Cardiac fibroblast (primary cell): ENCODE measurements at regions not wholly inside any gene's neighbourhood (a gene's known extent, or its start where the extent isn't known, plus 50 kb on each side); places are given as distances from the start of the nearest gene placed in this dataset.

Experiments used
- DNase-seq, 2 donors: peaks; one replicate each; pipeline versions ENCODE4 v3.0.0 to v3.0.0-alpha.2; 2010; ENCODE audit warnings: low read depth in 2 of 2
- H3K4me3 ChIP-seq, 2 donors: replicated peaks in 1 of 2; 1 replicate in 1 of 2; 2 replicates in 1 of 2; pipeline ENCODE4 v1.5.1; 2011; ENCODE audit warnings: low read depth in 2 of 2, low read length in 2 of 2, mild to moderate bottlenecking in 2 of 2, moderate library complexity in 1 of 2
- TF ChIP-seq, protein P1 (sequence below): IDR thresholded peaks from one replicate; pipeline ENCODE4 v1.5.1; 2011; ENCODE audit warnings: low read depth, mild to moderate bottlenecking, low read length, inconsistent platforms

- DNase-seq, result peak; percentile 18 to 83
- no peak overlapping the region for H3K4me3 ChIP-seq
- TF ChIP-seq, protein P1, sequence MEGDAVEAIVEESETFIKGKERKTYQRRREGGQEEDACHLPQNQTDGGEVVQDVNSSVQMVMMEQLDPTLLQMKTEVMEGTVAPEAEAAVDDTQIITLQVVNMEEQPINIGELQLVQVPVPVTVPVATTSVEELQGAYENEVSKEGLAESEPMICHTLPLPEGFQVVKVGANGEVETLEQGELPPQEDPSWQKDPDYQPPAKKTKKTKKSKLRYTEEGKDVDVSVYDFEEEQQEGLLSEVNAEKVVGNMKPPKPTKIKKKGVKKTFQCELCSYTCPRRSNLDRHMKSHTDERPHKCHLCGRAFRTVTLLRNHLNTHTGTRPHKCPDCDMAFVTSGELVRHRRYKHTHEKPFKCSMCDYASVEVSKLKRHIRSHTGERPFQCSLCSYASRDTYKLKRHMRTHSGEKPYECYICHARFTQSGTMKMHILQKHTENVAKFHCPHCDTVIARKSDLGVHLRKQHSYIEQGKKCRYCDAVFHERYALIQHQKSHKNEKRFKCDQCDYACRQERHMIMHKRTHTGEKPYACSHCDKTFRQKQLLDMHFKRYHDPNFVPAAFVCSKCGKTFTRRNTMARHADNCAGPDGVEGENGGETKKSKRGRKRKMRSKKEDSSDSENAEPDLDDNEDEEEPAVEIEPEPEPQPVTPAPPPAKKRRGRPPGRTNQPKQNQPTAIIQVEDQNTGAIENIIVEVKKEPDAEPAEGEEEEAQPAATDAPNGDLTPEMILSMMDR, result no peak
Measured at GRCh38 chr1:182143825-182144645, 82.5 kb upstream of the ZNF648 start.

- peak; percentile 78 to 88 for DNase-seq
- H3K4me3 ChIP-seq, result no peak overlapping the region
- TF ChIP-seq, protein P1, result peak; percentile 87
Measured at GRCh38 chr1:182143154-182143657, 81.7 kb upstream of the ZNF648 start.

GRCh38 chr1:182142621-182143020, 81.1 kb upstream of the ZNF648 start:
- H3K4me3 ChIP-seq, result no peak overlapping the region
- TF ChIP-seq, protein P1, result no peak
- DNase-seq, result no peak

- TF ChIP-seq, protein P1, result no peak
- no peak for DNase-seq
- no peak overlapping the region for H3K4me3 ChIP-seq
Measured at GRCh38 chr1:182141040-182141439, 79.5 kb upstream of the ZNF648 start.

DNA sequence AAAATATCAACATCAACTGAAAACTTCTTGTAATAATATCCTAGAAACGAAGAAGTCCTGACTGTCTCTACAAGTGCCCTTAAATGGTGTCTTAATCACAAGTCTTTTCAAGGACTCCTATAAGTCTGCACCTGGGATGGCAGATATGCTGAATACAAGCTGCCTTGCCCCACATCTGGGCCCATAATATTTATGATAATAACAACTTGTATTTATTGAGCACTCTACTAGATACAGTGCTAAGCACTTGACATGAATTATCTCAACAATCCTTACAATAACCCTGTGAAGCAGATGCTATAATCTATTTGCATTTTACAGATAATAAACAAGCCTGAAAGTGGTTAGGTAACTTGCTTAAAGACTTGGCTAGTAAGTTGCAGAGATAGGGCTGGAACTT, 78.0 kb upstream of the ZNF648 start:
- no peak for DNase-seq
- H3K4me3 ChIP-seq, result no peak overlapping the region
- TF ChIP-seq, protein P1, result no peak

- TF ChIP-seq, protein P1, result no peak
- DNase-seq, result no peak
Measured at GRCh38 chr1:182137546-182137945, 76.0 kb upstream of the ZNF648 start.

More at GRCh38 chr1:182137546-182137945, 76.0 kb upstream of the ZNF648 start:
- H3K4me3 ChIP-seq, result no peak overlapping the region
